ENCODE measurements at regions not wholly inside any gene's neighbourhood (a gene's known extent, or its start where the extent isn't known, plus 50 kb on each side); places are given as distances from the start of the nearest gene placed in this dataset.
"Not testable (repeated sequence)": the region's sequence is repeated elsewhere in the genome, so short reads cannot be mapped to it uniquely, and the experiment has no call there.

DNA sequence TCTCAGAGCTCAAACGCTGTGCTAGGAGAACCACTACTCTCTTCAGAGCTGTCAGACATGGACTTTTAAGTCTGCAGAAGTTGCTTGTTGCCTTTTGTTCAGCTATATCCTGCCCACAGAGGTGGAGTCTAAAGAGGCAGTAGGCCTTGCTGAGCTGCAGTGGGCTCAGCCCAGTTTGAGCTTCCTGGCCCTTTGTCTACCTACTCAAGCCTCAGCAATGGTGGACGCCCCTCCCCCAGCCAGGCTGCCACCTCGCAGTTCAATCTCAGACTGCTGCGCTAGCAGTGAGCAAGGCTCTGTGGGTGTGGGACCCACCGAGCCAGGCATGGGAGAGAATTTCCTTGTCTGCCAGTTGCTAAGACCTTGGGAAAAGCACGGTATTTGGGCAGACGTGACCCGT lies 426.2 kb downstream of the PIK3C3 start:
- not testable (repeated sequence) for TF ChIP-seq EZH2 (IDR thresholded peaks at IDR 0.05); POLR2AphosphoS5 (IDR thresholded peaks at IDR 0.05; ENCODE audit: borderline replicate concordance, low read depth, low read length); FOXP2 (optimal IDR thresholded peaks at IDR 0.05; ENCODE audit: control extremely low read depth, extremely low read length, insufficient read depth)

Data from SK-N-MC (cell line).